ENCODE measurements at regions not wholly inside any gene's neighbourhood (a gene's known extent, or its start where the extent isn't known, plus 50 kb on each side); places are given as distances from the start of the nearest gene placed in this dataset.
"Not testable (repeated sequence)": the region's sequence is repeated elsewhere in the genome, so short reads cannot be mapped to it uniquely, and the experiment has no call there.

- no peak for DNase-seq
These were observed 625.6 kb upstream of the PTBP2 start for GRCh38 chr1:96095849-96096612.

- DNase-seq: no peak
These were observed 624.8 kb upstream of the PTBP2 start for GRCh38 chr1:96096613-96097321.

DNA sequence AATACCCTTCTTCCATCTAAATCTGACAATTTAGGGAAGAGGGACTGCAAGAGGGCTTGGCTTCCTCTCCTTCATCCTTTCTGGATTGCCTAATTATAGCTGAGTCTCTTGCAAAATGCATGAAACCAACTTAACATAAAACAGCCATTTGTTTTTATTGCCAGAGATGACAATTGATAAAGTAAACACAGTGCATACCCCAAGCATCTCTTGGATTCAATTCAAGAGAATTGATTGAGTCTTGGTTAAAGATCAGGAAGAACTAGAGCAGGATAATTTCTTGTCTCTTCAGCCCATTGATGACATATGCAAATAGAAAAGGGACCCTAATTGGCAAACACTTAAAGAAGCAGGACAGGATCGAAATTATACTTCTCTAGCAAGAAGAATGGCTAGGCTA is 617.1 kb upstream of the PTBP2 start:
- DNase-seq: no peak

- no peak for DNase-seq
These were observed 616.7 kb upstream of the PTBP2 start for GRCh38 chr1:96104906-96105305.

GRCh38 chr1:96116731-96117130 is 604.9 kb upstream of the PTBP2 start:
- DNase-seq: no peak

- no peak for DNase-seq
These were observed 591.2 kb upstream of the PTBP2 start for GRCh38 chr1:96130432-96130831.

GRCh38 chr1:96144636-96145035 is 576.9 kb upstream of the PTBP2 start:
- no peak for DNase-seq

DNA sequence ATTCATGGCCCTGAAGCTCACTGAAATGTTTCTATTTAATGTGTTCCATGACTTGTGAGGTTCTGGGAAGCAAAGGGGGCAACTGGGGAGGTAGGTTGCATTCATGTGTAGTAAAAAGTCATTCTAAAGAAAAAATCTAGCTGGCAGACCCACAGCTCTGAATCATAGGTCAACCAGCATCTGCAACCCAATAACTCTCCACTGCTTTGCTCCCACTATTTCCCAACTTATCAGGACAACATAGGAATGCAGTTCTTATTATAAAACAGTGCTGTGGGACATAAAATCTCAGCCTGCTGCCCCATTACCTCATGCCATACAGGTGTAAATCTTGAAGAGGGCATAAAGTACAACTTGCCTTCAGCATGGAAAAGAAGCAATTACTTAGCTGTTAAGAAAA is 576.1 kb upstream of the PTBP2 start:
- DNase-seq: no peak

DNA sequence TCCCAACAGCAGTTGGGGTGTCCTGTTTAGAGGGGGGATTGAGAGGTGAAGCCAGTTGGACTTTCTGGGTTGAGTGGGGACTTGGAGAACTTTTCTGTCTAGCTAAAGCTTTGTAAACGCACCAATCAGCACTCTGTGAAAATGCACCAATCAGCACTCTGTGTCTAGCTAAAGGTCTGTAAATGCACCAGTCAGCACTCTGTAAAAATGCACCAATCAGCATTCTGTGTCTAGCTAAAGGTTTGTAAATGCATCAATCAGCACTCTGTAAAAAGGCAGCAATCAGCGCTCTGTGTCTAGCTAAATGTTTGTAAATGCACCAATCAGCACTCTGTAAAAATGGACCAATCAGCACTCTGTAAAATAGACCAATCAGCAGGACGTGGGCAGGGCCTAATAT is 568.6 kb upstream of the PTBP2 start:
- DNase-seq: not testable (repeated sequence)

DNA sequence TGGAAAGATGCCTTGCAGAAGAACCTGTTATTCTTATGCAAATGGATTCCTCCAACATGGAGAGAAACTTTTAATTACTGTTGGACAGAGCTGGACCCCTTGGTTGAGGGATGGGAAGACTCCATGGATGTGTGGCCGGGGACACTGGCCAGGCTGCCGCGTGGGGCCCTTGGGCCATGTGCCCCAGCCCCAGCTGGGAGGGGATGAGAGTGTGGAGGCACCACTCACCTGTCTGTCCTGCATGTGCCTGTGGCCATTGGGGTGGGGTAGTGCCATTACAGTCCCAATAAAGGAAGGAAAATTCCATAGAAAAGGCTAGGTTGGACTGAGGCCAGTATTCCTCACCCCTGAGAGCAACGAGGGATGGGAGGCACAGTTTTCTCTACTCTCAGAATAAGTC is 564.5 kb upstream of the PTBP2 start:
- no peak for DNase-seq

DNA sequence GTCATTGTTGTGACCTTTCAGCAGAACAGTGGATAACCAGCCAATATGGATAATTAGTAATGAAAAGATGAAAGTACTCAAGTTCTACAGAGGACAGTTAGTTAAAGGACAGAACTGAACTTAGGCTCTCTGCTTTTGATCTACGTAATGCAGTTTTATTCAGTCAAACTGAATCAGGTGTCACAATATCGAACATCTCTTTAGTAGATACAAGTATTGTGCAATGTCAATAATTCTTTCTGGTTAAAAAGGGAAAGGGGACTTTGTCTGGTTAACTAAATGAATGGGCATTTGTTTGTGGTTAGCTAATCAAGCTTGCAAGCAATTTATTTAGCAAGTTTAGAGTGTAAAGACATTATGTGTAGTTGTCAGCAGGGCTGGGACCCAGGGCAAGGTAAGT is 562.2 kb upstream of the PTBP2 start:
- no peak for DNase-seq

- no peak for DNase-seq
These were observed 557.5 kb upstream of the PTBP2 start for GRCh38 chr1:96164053-96164452.

GRCh38 chr1:96178053-96178452 is 543.5 kb upstream of the PTBP2 start:
- no peak for DNase-seq

- no peak for DNase-seq
These were observed 538.1 kb upstream of the PTBP2 start for GRCh38 chr1:96183485-96183884.

DNA sequence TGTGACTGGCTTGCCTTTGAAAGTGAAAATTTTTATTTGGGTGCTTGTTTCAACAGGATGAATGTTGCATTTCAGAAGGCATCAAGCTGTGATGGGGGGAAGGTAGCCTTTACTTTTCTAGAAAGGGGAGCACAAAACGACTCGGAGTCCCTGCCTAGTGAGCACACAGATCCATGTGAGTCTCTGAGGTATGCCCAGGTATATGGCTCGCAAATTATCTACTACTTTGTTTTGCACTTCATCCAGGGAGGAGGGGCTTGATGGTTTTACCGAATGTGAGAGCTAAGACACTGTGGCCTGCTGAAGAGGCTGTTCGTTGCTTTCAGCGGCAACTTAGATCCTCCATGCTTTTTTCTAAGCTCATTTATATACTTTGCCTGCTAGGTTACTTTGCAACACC is 537.7 kb upstream of the PTBP2 start:
- no peak for DNase-seq

GRCh38 chr1:96185181-96185580 is 536.4 kb upstream of the PTBP2 start:
- no peak for DNase-seq

- no peak for DNase-seq
These were observed 534.6 kb upstream of the PTBP2 start for GRCh38 chr1:96187020-96187419.

DNA sequence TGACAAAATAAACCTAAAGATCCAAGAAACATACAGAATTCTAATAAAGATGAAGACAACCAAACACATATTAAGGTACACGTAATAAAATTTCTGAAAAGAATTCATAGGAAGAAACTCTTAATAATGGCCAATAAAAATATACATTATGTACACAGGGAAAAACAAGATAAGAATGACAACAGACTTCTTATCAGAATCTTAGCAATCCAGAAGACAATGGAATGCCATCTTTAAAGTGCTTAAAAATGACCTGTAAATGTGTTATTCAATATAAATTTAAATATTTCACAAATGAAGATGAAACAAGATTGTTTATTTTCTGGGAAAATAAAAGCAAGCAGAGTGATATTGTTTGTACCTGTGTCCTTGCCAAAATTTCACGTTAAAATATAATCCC is 530.4 kb upstream of the PTBP2 start:
- no peak for DNase-seq

GRCh38 chr1:96206451-96206850 is 515.1 kb upstream of the PTBP2 start:
- no peak for DNase-seq

DNA sequence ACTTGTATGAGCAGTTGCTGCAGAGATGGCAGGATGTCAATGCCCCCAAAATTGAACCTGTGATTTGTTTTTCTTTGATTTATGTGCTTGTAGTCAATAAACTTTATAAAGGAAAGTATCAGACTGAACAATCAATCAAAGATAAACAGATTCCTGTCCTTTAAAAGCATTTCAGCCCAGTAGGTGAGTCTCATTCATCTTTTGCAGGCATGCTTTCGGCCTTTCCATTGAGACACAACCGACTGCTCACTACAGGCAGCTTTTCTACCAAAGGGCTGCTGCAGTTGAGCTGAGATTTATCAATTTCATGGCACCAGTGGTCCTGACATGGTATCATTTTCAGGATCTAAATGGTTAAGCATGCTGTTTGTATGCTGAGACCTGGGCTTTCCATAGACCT is 513.6 kb upstream of the PTBP2 start:
- no peak for DNase-seq

DNA sequence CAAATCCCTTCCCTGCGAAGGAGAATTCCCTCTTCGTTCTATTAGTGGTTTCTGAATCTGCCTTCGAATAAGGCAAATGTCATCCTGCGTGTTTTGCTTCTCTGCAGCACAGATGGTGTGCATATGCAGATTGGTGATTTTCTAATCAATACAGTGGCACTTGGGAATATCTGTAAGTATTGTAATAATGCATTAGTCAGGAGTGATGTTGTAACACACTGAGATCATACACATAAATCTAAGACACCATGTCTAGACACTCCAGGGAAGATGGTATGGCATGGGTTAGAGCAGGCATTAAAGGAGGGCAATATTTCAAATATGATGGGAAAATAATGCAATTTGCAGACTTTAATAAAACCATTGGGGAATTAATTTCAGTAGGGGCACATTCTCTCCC is 513.2 kb upstream of the PTBP2 start:
- no peak for DNase-seq

GRCh38 chr1:96210054-96210453 is 511.5 kb upstream of the PTBP2 start:
- DNase-seq: no peak

DNA sequence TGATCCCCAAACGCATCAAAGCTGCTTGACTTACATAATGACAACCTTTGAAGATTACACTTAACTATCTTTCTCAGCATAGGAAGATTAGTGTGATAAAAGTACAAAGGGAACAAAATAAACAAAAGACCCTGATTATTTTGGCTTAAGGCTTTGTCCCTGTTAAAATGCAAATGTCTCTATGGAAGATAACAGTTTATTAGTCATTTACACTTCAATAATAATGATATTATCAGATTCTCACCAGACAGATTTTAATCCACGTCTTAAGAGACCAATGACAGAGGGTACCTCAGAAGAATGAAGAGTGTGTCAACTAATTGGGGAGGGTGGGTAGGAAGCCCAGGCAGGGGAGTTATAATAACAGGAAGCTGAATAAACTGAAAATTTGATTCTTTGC is 510.4 kb upstream of the PTBP2 start:
- DNase-seq: no peak

DNA sequence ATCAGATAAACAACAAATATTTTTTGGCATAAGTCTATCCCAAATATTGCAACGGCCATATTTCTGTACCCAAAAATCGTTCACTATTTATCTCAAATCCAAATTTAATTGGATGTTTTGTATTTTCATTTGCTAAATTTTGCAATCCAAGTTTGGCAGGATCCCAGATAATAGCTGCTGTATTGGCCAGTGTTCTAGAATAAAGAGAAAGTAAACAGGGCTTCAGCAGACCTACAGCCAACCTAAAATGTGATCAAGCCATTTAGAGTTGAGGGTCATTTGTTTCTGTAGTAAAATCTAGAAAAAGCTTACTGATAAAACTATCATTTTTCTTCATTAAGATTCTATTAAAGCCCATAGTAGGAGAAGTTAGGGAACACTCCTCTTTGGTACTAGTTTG is 506.6 kb upstream of the PTBP2 start:
- DNase-seq: no peak

DNA sequence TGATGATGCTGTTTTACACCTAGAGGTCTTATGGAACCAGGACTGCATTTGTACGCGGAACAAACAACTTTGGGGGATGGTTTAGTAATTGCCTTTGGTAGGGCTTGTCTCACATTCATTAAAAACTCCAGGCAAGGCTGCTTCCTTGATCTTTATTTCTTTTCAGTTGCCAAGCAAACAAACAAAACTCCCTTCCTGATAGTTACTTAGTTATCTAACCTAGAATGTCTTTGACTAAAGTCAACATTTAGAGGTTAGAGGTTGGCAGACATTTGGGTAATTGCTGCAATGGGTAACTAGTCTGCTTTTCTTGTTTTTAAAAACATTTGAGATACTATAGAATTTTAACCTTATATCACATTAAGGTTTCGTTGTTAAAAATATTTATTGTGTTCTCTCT is 500.9 kb upstream of the PTBP2 start:
- DNase-seq: no peak

All from CD4-positive, alpha-beta T cell treated with Interleukin-6 for 4 hours (primary cell).